Stomach smooth muscle (tissue), 2 donors: ENCODE measurements at regions not wholly inside any gene's neighbourhood (a gene's known extent, or its start where the extent isn't known, plus 50 kb on each side); places are given as distances from the start of the nearest gene placed in this dataset.

ENCODE experiments used
- H3K27ac ChIP-seq: one replicate; pipeline ENCODE4 v1.7.0; 2013; ENCODE audit warnings: mild to moderate bottlenecking, low read length, inconsistent platforms
- H3K27me3 ChIP-seq, 2 donors: one replicate each; pipeline ENCODE4 v1.7.0; 2013; ENCODE audit warnings: low read length in 2 of 2; ENCODE audit not compliant: insufficient read depth in 2 of 2, control insufficient read depth in 1 of 2
- H3K36me3 ChIP-seq, 2 donors: one replicate each; pipeline ENCODE4 v1.7.0; 2013; ENCODE audit warnings: low read length in 2 of 2; ENCODE audit not compliant: control insufficient read depth in 2 of 2, insufficient read depth in 2 of 2
- H3K4me1 ChIP-seq: one replicate; pipeline ENCODE4 v1.7.0; 2013; ENCODE audit warnings: low read length; ENCODE audit not compliant: control insufficient read depth, insufficient read depth
- H3K4me3 ChIP-seq, 2 donors: one replicate each; pipeline ENCODE4 v1.7.0; 2013; ENCODE audit warnings: low read length in 2 of 2
- H3K9ac ChIP-seq, 2 donors: one replicate each; pipeline ENCODE4 v1.7.0; 2013; ENCODE audit warnings: low read length in 2 of 2, mild to moderate bottlenecking in 1 of 2
- H3K9me3 ChIP-seq, 2 donors: one replicate each; pipeline ENCODE4 v1.7.0; 2013; ENCODE audit warnings: low read length in 2 of 2; ENCODE audit not compliant: control insufficient read depth in 2 of 2
- donor health status: healthy.
- donor health status: Pancreatic carcinoma.

- no peak overlapping the region for H3K4me3 ChIP-seq
- H3K9me3 ChIP-seq = no peaks in the 10 kb centered on the region
- no peaks in the 10 kb centered on the region for H3K36me3 ChIP-seq
- H3K4me1 ChIP-seq = no peaks in the 10 kb centered on the region
- no peak overlapping the region for H3K27ac ChIP-seq
- H3K9ac ChIP-seq = no peak overlapping the region
- H3K27me3 ChIP-seq = no peaks in the 10 kb centered on the region
Measured at GRCh38 chr6:126091466-126091865, 105.1 kb downstream of the TRMT11 start.

GRCh38 chr6:126093108-126093507, 106.8 kb downstream of the TRMT11 start:
- Histone ChIP-seq H3K4me3 (no peak overlapping the region), H3K4me1 (no peaks in the 10 kb centered on the region), H3K36me3 (no peaks in the 10 kb centered on the region)

GRCh38 chr6:126094411-126094810, 108.1 kb downstream of the TRMT11 start:
- Histone ChIP-seq H3K4me1 (no peaks in the 10 kb centered on the region), H3K4me3 (no peak overlapping the region), H3K36me3 (no peaks in the 10 kb centered on the region), H3K27me3 (no peaks in the 10 kb centered on the region), H3K9me3 (no peaks in the 10 kb centered on the region), H3K9ac (no peak overlapping the region), H3K27ac (no peak overlapping the region)

More at GRCh38 chr6:126093108-126093507, 106.8 kb downstream of the TRMT11 start:
- H3K27ac ChIP-seq = no peak overlapping the region
- no peaks in the 10 kb centered on the region for H3K9me3 ChIP-seq
- H3K27me3 ChIP-seq = no peaks in the 10 kb centered on the region
- no peak overlapping the region for H3K9ac ChIP-seq

- no peaks in the 10 kb centered on the region for H3K4me1 ChIP-seq
- no peak overlapping the region for H3K9ac ChIP-seq
- H3K36me3 ChIP-seq = peaks cover 3 to 4% of the 10 kb centered on the region in 2 donors
- H3K4me3 ChIP-seq = no peak overlapping the region
- no peak overlapping the region for H3K27ac ChIP-seq
- H3K27me3 ChIP-seq = no peaks in the 10 kb centered on the region
- peaks cover 0 to 5% of the 10 kb centered on the region in 2 donors for H3K9me3 ChIP-seq
Measured at GRCh38 chr6:126100386-126100785, 114.0 kb downstream of the TRMT11 start.

GRCh38 chr6:126102358-126102757, 116.0 kb downstream of the TRMT11 start:
- Histone ChIP-seq H3K27ac (no peak overlapping the region), H3K9me3 (peaks cover 0 to 5% of the 10 kb centered on the region in 2 donors), H3K4me3 (no peak overlapping the region), H3K9ac (no peak overlapping the region), H3K27me3 (no peaks in the 10 kb centered on the region), H3K36me3 (peaks cover 3 to 4% of the 10 kb centered on the region in 2 donors), H3K4me1 (peaks cover 2% of the 10 kb centered on the region)

DNA sequence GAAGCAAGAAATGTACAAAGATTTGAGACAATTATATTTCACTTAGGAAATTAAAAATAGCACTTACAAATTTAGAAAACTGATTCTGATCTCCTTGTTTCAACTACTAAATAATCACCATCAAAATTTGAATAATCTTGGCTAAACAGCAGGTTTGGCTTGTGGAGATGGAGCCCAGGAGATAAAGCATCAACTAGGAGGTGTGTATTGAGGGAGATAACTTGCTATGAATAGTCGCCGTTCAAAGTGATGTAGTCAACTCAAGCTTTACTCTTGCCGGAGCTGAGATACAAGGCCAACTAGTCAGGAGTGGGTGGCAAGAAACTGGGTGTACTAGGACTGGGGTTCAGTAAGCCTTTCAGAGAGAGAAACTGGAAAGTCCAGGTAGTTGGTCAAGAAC, 117.7 kb downstream of the TRMT11 start:
- no peaks in the 10 kb centered on the region for H3K27me3 ChIP-seq
- H3K4me3 ChIP-seq = no peak overlapping the region
- peaks cover 5% of the 10 kb centered on the region for H3K4me1 ChIP-seq
- H3K27ac ChIP-seq = no peak overlapping the region
- no peak overlapping the region for H3K9ac ChIP-seq
- peaks cover 3 to 4% of the 10 kb centered on the region in 2 donors for H3K36me3 ChIP-seq
- peaks cover 0 to 5% of the 10 kb centered on the region in 2 donors for H3K9me3 ChIP-seq

- no peak overlapping the region for H3K9ac ChIP-seq
- peaks cover 5% of the 10 kb centered on the region for H3K4me1 ChIP-seq
Measured at GRCh38 chr6:126107475-126108166, 121.3 kb downstream of the TRMT11 start.

DNA sequence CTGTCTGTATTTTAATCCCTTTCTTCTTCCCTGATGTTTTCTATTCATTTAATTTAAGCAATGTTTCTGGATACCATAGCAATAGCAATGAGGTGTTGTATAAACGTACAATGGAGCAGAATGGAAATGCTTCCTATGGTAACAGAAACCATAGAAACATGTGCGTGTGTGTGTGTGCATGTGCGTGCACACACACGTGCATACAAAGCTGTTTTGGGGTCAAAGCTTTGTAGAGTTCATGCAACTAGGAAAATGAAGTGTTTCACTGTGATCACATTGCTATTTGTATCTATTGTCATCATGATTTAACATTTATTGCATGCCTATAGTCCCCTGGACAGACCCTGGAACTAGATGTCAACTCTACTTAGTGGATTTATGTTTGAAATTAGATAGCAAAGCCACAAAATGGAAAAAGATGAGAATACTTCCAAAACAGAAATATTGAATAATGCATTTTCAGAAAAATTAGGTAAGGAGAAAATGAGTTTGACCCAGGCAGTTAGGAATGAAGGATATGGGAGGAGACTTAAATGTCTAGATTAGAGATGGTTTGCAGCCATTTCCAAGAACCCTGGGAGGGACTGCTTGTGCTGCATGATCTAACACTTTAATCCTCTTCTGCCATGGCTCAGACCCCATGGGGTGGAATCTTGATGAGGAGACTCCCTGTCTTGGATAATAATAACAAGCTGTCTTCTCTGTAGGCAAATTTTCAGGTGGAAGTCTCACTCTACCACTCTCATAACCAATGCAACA, 124.4 kb downstream of the TRMT11 start:
- H3K4me1 ChIP-seq = peaks cover 5% of the 10 kb centered on the region
- H3K27ac ChIP-seq = no peak overlapping the region
- H3K36me3 ChIP-seq = no peaks in the 10 kb centered on the region
- no peaks in the 10 kb centered on the region for H3K27me3 ChIP-seq
- no peak overlapping the region for H3K4me3 ChIP-seq
- no peak overlapping the region for H3K9ac ChIP-seq
- no peaks in the 10 kb centered on the region for H3K9me3 ChIP-seq

More at GRCh38 chr6:126107475-126108166, 121.3 kb downstream of the TRMT11 start:
- Histone ChIP-seq H3K27ac (no peak overlapping the region), H3K36me3 (peaks cover 2 to 3% of the 10 kb centered on the region in 2 donors), H3K27me3 (no peaks in the 10 kb centered on the region), H3K9me3 (peaks cover 0 to 5% of the 10 kb centered on the region in 2 donors), H3K4me3 (no peak overlapping the region)

DNA sequence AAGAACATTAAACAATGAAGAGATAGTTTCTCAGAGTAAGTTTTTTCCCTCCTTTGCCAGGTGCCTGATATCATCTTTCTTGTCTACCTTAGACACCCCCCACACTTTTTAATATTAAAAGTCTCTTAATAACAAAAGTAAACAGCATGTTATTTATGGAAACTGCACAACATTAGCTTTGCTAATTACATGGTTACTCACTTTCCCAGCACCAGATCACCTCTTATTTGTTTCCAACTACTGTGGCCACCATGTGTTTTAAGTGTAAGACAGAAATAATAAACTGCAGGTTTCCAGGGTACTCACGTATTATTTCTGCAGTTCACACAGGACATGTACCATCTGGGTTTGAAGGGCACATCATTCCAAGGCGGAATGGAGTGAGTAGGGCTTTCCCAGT, 125.0 kb downstream of the TRMT11 start:
- Histone ChIP-seq H3K27ac (no peak overlapping the region), H3K9me3 (no peaks in the 10 kb centered on the region), H3K9ac (no peak overlapping the region), H3K36me3 (no peaks in the 10 kb centered on the region), H3K4me1 (peaks cover 5% of the 10 kb centered on the region), H3K4me3 (no peak overlapping the region), H3K27me3 (no peaks in the 10 kb centered on the region)

DNA sequence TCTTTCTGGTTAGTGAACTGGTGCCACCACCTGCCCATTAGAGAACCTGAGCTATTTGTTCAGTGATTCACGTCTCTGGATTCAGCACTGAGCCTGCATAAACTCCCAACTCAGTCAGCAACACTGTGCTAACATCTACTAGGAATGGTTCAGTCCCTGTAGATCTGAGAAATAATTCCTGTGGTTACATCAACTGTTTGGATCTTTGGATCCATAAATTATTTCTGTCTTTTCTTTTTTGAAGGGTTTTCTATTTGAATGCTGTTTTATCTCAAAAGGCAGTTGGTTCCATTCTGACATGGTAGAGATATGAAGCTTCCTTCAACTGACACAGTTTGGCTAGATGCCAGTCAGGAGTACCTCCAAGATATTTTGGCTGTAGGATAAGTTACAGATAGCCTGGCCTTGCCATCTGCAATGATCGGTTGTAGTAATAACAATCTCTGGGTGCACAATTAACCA, 125.9 kb downstream of the TRMT11 start:
- no peaks in the 10 kb centered on the region for H3K36me3 ChIP-seq
- H3K9me3 ChIP-seq = no peaks in the 10 kb centered on the region

DNA sequence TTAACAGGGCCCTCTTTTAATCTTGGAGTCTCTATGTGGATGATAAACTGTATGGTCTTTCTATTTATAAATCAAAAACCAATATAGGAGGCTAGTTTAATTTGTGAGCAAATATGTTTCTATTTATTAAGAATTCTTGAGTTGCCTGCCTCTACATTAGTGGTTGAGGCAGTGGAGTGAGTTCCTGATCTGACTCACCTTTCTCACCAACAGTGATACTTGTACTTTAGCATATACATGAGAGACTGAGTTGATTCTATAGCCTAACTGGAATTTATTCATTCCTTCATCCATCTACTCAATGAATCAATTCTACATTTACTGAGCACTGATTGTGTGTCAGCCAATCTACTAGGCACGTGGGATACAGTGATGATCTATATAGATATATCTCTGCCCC, 126.9 kb downstream of the TRMT11 start:
- Histone ChIP-seq H3K4me3 (no peak overlapping the region), H3K27ac (no peak overlapping the region), H3K9me3 (no peaks in the 10 kb centered on the region), H3K36me3 (no peaks in the 10 kb centered on the region), H3K9ac (no peak overlapping the region), H3K4me1 (no peaks in the 10 kb centered on the region), H3K27me3 (no peaks in the 10 kb centered on the region)

More for the DNA sequence above, 125.9 kb downstream of the TRMT11 start:
- Histone ChIP-seq H3K27me3 (no peaks in the 10 kb centered on the region), H3K4me3 (no peak overlapping the region), H3K9ac (no peak overlapping the region), H3K4me1 (peaks cover 4% of the 10 kb centered on the region), H3K27ac (no peak overlapping the region)
